ENCODE measurements at regions not wholly inside any gene's neighbourhood (a gene's known extent, or its start where the extent isn't known, plus 50 kb on each side); places are given as distances from the start of the nearest gene placed in this dataset.
"Not testable (repeated sequence)": the region's sequence is repeated elsewhere in the genome, so short reads cannot be mapped to it uniquely, and the experiment has no call there.

- TF ChIP-seq CTCF (IDR thresholded peaks at IDR 0.05); POLR2A (IDR thresholded peaks at IDR 0.05; ENCODE audit: low read depth): not testable (repeated sequence)
Measured at GRCh38 chr13:73160371-73161031, 101.7 kb downstream of the KLF5 start.

All from esophagus muscularis mucosa (tissue), 3 donors.